ENCODE measurements at regions not wholly inside any gene's neighbourhood (a gene's known extent, or its start where the extent isn't known, plus 50 kb on each side); places are given as distances from the start of the nearest gene placed in this dataset.

DNA sequence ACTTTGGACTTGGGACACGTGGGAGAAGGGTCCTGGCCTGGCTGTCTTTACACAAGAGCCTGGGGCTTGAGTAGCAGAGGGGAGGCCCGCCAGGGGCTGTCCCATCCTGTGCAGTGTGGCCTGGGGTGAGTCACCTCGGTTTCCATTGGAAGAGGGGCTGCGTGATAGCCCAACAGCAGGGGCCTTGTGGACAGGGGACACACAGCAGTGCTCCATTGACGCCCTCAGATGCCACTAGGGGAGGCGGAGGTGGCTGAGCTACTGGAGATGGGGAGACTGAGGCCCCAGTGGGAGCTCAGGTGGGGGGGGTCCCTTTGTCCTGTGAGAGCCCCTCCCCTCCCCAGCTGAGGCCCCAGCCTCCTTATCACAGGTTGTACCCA is 50.0 kb upstream of the RNU6ATAC start:
- intact Hi-C loops (cut with micrococcal nuclease), result no loop called here
- Mint-ChIP-seq H3K27ac (no peak overlapping the region), H3K27me3 (no peaks in the 10 kb centered on the region), H3K36me3 (no peaks in the 10 kb centered on the region), H3K4me1 (no peaks in the 10 kb centered on the region), H3K9me3 (peaks cover 0 to 10% (median 0%) of the 10 kb centered on the region in 8 donors), H3K4me3 (no peak overlapping the region)
- H3K9me3 ChIP-seq (ENCODE audit: control insufficient read depth in 1 of 2, low read length in 2 of 2), result no peaks in the 10 kb centered on the region
- no peaks in the 10 kb centered on the region for H3K4me1 ChIP-seq (ENCODE audit: insufficient read depth, low read length)
- H3K27ac ChIP-seq (ENCODE audit: low read depth, low read length), result no peak overlapping the region
- H3K36me3 ChIP-seq (ENCODE audit: insufficient read depth, low read length), result no peaks in the 10 kb centered on the region
- ChIA-PET POLR2A (ENCODE audit: partially characterized antibody) (no interaction called here), CTCF (ENCODE audit: partially characterized antibody) (interaction anchor here (4.8 kb wide), 1 partner anchor 44 kb away, joined by 21 read pairs; no protein-coding TSS in a partner anchor)
- no peaks in the 10 kb centered on the region for H3K27me3 ChIP-seq (ENCODE audit: insufficient read depth, low read length)
- H3K4me3 ChIP-seq (ENCODE audit: low read length in 2 of 2), result no peak overlapping the region
- no peak for DNase-seq

DNA sequence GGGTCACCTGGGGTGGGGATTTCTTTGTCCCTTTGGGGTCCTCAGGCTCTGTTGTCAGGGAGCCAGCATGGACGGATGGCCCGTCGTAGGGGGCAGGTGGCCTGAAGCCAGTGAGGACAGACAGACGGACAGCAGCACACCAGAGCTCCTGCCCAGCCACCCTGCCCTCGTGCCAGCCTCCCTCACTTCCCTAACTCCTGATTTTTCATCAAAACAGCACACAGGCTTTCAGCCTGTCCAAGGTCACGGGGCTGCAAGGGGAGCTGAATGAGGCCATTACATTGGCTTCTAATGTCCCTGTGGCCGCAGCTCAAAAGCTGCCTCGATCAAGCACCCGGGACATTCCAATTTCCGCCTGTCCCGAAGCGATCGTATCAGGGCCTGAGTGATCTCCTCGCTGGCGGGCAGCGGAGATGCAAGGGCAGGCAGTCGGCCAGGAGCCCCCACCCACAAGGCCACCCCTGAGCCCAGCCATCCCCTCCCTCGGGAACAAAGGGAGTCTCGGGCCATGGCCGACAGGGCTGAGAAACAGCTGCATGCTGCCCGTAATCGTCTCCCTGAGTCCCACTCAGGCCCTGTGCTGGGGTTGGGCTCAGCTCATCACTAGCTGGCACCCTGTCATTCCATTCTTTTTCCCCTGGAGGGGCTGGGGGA is 50.5 kb upstream of the RNU6ATAC start:
- DNase-seq, result no peak
- no peak overlapping the region for H3K4me3 ChIP-seq (ENCODE audit: low read length in 2 of 2)
- Mint-ChIP-seq H3K9me3 (peaks cover 0 to 10% (median 0%) of the 10 kb centered on the region in 8 donors), H3K27ac (no peak overlapping the region), H3K4me3 (no peak overlapping the region), H3K36me3 (no peaks in the 10 kb centered on the region), H3K27me3 (no peaks in the 10 kb centered on the region), H3K4me1 (no peaks in the 10 kb centered on the region)
- no peaks in the 10 kb centered on the region for H3K4me1 ChIP-seq (ENCODE audit: insufficient read depth, low read length)
- H3K9me3 ChIP-seq (ENCODE audit: control insufficient read depth in 1 of 2, low read length in 2 of 2), result no peaks in the 10 kb centered on the region
- CTCF ChIA-PET (ENCODE audit: partially characterized antibody), result interaction anchor here (4.8 kb wide), 1 partner anchor 44 kb away, joined by 21 read pairs; no protein-coding TSS in a partner anchor
- intact Hi-C loops (cut with micrococcal nuclease), result no loop called here
- H3K36me3 ChIP-seq (ENCODE audit: insufficient read depth, low read length), result no peaks in the 10 kb centered on the region
- POLR2A ChIA-PET (ENCODE audit: partially characterized antibody), result no interaction called here
- H3K27me3 ChIP-seq (ENCODE audit: insufficient read depth, low read length), result no peaks in the 10 kb centered on the region
- H3K27ac ChIP-seq (ENCODE audit: low read depth, low read length), result no peak overlapping the region

DNA sequence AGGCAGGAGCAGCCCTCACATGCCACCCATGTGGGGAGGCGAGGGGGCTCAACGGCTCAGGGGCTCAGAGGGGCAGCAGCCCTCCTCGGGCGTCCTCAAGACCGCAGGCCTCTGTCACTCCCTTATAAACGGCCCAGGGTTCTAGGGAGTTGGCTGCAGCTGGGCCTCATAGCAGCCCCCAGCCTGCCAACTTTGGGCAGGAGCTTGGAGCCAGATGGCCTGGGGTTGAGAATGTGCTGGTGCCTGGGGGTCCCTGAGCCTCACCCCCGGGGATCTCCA is 51.0 kb upstream of the RNU6ATAC start:
- no peaks in the 10 kb centered on the region for H3K27me3 Mint-ChIP-seq
- no peak overlapping the region for H3K4me3 Mint-ChIP-seq
- POLR2A ChIA-PET (ENCODE audit: partially characterized antibody), result no interaction called here
- H3K9me3 ChIP-seq (ENCODE audit: control insufficient read depth in 1 of 2, low read length in 2 of 2), result no peaks in the 10 kb centered on the region
- H3K4me1 ChIP-seq (ENCODE audit: insufficient read depth, low read length), result no peaks in the 10 kb centered on the region
- no peaks in the 10 kb centered on the region for H3K27me3 ChIP-seq (ENCODE audit: insufficient read depth, low read length)
- H3K27ac Mint-ChIP-seq, result no peak overlapping the region
- H3K36me3 ChIP-seq (ENCODE audit: insufficient read depth, low read length), result no peaks in the 10 kb centered on the region
- no peaks in the 10 kb centered on the region for H3K36me3 Mint-ChIP-seq
- no peak overlapping the region for H3K27ac ChIP-seq (ENCODE audit: low read depth, low read length)
- H3K4me1 Mint-ChIP-seq, result no peaks in the 10 kb centered on the region
- H3K9me3 Mint-ChIP-seq, result peaks cover 0 to 10% (median 0%) of the 10 kb centered on the region in 8 donors
- CTCF ChIA-PET (ENCODE audit: partially characterized antibody), result interaction anchor here (4.8 kb wide), 1 partner anchor 45 kb away, joined by 21 read pairs; no protein-coding TSS in a partner anchor
- intact Hi-C loops (cut with micrococcal nuclease), result no loop called here
- DNase-seq, result no peak
- no peak overlapping the region for H3K4me3 ChIP-seq (ENCODE audit: low read length in 2 of 2)

DNA sequence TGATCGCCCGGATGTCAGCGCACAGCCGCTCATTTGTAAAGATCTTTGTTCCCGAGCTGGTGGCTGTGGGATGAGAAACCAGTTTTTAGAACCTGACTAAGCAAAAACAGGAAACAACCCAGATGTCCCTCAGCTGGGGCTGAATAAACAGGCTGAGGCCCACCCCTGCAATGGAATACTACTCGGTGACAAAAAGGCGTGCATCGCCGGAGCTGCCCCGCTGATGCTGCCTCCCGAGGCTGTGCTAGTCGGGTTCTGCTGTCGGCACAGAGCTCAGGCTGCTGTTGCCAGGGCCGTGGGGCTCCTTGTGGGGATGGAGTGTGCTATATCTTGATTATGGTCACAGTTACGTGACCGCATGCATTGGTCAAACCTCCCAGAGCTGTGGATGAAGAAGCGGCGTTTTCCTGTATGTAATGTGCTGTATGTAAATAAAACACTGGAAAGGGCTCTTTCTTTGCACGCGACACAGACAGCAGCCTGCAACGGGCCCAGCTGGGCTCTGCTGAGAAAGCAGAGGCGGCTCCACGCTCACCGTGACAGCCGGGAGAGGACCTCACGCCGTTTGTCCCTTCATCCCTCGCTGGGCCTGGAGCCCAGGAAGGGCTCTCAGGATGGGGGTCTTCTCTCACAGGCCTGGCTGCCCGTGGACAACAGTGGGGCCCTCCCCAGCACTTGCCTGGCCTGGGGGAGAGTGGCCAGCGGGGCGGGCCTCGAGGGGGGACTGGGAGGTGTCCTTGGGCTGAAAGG is 51.5 kb upstream of the RNU6ATAC start:
- Mint-ChIP-seq H3K27me3 (no peaks in the 10 kb centered on the region), H3K27ac (no peak overlapping the region), H3K36me3 (no peaks in the 10 kb centered on the region), H3K9me3 (peaks cover 0 to 10% (median 0%) of the 10 kb centered on the region in 8 donors), H3K4me3 (no peak overlapping the region), H3K4me1 (no peaks in the 10 kb centered on the region)
- H3K4me3 ChIP-seq (ENCODE audit: low read length in 2 of 2), result no peak overlapping the region
- ChIA-PET POLR2A (ENCODE audit: partially characterized antibody) (no interaction called here), CTCF (ENCODE audit: partially characterized antibody) (interaction anchor here (4.8 kb wide), 1 partner anchor 45 kb away, joined by 21 read pairs; no protein-coding TSS in a partner anchor)
- H3K36me3 ChIP-seq (ENCODE audit: insufficient read depth, low read length), result no peaks in the 10 kb centered on the region
- no peaks in the 10 kb centered on the region for H3K27me3 ChIP-seq (ENCODE audit: insufficient read depth, low read length)
- intact Hi-C loops (cut with micrococcal nuclease), result no loop called here
- H3K9me3 ChIP-seq (ENCODE audit: control insufficient read depth in 1 of 2, low read length in 2 of 2), result no peaks in the 10 kb centered on the region
- no peak for DNase-seq
- no peaks in the 10 kb centered on the region for H3K4me1 ChIP-seq (ENCODE audit: insufficient read depth, low read length)
- no peak overlapping the region for H3K27ac ChIP-seq (ENCODE audit: low read depth, low read length)

DNA sequence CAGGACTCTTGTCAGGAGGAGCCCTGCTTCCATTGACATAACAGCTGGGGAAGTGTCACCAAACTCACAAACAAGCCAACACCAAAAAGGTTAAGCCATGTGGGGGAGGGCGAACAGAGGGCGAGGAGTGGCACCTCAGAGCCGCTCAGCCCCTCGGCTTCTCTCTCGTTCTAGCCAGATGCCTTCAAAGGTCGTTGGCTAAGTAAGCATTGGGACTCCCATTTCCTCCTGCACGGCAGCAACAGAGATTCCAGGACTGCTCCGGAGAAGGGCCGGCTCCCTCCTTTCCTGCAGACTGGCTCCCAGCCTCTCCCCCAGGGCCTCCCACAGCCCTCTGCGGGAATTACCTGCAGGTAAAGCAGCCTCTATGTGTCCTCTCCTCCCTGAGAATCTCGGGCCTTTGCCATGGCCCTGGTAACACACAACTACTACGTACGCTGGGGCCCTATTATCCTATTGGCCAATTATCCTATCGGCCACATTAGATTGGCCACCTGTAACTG is 52.1 kb upstream of the RNU6ATAC start:
- H3K9me3 Mint-ChIP-seq, result peaks cover 0 to 10% (median 0%) of the 10 kb centered on the region in 8 donors
- intact Hi-C loops (cut with micrococcal nuclease), result no loop called here
- H3K9me3 ChIP-seq (ENCODE audit: control insufficient read depth in 1 of 2, low read length in 2 of 2), result no peaks in the 10 kb centered on the region
- H3K27me3 Mint-ChIP-seq, result no peaks in the 10 kb centered on the region
- no peak overlapping the region for H3K27ac Mint-ChIP-seq
- no peaks in the 10 kb centered on the region for H3K36me3 Mint-ChIP-seq
- no peaks in the 10 kb centered on the region for H3K4me1 ChIP-seq (ENCODE audit: insufficient read depth, low read length)
- CTCF ChIA-PET (ENCODE audit: partially characterized antibody), result interaction anchor here (4.8 kb wide), 1 partner anchor 46 kb away, joined by 21 read pairs; no protein-coding TSS in a partner anchor
- no peak for DNase-seq
- no peaks in the 10 kb centered on the region for H3K4me1 Mint-ChIP-seq
- H3K4me3 ChIP-seq (ENCODE audit: low read length in 2 of 2), result no peak overlapping the region
- no peak overlapping the region for H3K4me3 Mint-ChIP-seq
- POLR2A ChIA-PET (ENCODE audit: partially characterized antibody), result no interaction called here
- H3K27me3 ChIP-seq (ENCODE audit: insufficient read depth, low read length), result no peaks in the 10 kb centered on the region
- no peaks in the 10 kb centered on the region for H3K36me3 ChIP-seq (ENCODE audit: insufficient read depth, low read length)
- no peak overlapping the region for H3K27ac ChIP-seq (ENCODE audit: low read depth, low read length)

DNA sequence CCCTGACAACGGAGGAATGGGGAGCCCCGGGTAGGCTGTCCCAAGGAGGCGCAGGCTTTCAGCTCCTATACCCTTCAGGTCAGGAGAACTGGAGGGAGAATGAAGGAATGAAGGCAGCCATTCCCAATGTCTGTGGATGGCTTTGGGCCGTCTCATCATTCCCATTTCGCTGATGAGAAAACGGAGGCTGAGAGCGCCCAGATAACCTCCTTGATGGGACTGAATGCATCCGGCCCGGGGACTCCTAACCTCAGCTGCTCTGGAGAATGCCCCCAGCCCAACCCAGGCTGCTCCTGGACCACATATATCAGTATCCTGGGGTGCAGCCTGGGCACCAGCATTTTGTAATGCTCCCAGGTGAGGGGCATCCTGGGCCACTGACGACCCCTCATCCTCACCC is 52.6 kb upstream of the RNU6ATAC start:
- Mint-ChIP-seq H3K36me3 (no peaks in the 10 kb centered on the region), H3K4me3 (no peak overlapping the region), H3K4me1 (no peaks in the 10 kb centered on the region), H3K27ac (no peak overlapping the region), H3K9me3 (peaks cover 0 to 10% (median 0%) of the 10 kb centered on the region in 8 donors), H3K27me3 (no peaks in the 10 kb centered on the region)
- no peak for DNase-seq
- Histone ChIP-seq H3K4me1 (ENCODE audit: insufficient read depth, low read length) (no peaks in the 10 kb centered on the region), H3K27ac (ENCODE audit: low read depth, low read length) (no peak overlapping the region), H3K4me3 (ENCODE audit: low read length in 2 of 2) (no peak overlapping the region), H3K9me3 (ENCODE audit: control insufficient read depth in 1 of 2, low read length in 2 of 2) (no peaks in the 10 kb centered on the region), H3K36me3 (ENCODE audit: insufficient read depth, low read length) (no peaks in the 10 kb centered on the region), H3K27me3 (ENCODE audit: insufficient read depth, low read length) (no peaks in the 10 kb centered on the region)
- ChIA-PET POLR2A (ENCODE audit: partially characterized antibody) (interaction anchor here (1.5 kb wide), 1 partner anchor 46 kb away, joined by 5 read pairs; no protein-coding TSS in a partner anchor), CTCF (ENCODE audit: partially characterized antibody) (interaction anchor here (4.8 kb wide), 1 partner anchor 46 kb away, joined by 21 read pairs; no protein-coding TSS in a partner anchor)
- intact Hi-C loops (cut with micrococcal nuclease), result loop anchor here (1.0 kb wide), 1 partner anchor 47 kb away; no protein-coding TSS in a partner anchor

DNA sequence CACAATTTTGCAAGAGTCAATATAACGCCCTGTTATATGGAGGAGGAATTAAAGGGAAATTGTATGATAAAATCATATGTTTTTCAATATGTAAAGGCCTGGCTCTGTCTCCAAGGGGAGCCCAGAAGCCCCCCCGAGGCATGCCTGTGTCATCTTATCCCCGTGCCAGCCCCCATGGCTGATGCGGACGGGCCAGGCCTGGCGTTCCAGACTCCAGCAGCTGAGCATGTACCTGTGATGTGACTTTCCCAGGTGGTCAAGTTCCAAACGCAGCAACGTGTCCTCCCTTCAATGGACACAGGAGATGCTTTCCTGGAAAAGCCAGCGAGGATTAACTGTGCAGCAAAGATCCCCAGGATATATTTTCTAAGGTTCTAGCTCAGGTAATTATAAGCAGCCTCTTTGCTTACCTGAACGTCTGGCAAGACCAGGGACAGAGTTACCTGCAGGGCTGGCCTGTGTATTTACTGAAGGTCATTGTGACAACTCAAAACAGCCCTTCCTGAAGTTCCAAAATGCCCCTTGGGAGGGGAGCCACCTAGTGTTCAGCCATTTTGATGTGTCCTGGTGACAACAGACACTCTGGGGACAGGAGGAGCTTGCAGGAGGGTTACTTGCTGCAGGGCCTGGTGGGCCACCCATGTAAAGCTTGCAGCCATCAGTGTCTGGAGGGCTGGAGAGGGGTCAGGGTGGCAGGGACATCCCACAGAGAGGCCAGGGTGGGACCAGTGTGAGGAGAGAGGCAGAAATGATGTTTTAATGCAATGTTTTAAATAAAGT is 53.3 kb upstream of the RNU6ATAC start:
- H3K4me3 ChIP-seq (ENCODE audit: low read length in 2 of 2), result no peak overlapping the region
- intact Hi-C loops (cut with micrococcal nuclease), result loop anchor here (1.0 kb wide), 1 partner anchor 47 kb away; no protein-coding TSS in a partner anchor
- Mint-ChIP-seq H3K36me3 (no peaks in the 10 kb centered on the region), H3K4me3 (no peak overlapping the region), H3K27me3 (no peaks in the 10 kb centered on the region), H3K27ac (peak overlapping the region in 1 of 7 donors; percentile 47), H3K4me1 (no peaks in the 10 kb centered on the region), H3K9me3 (peaks cover 0 to 6% (median 0%) of the 10 kb centered on the region in 8 donors)
- DNase-seq, result no peak
- no peaks in the 10 kb centered on the region for H3K4me1 ChIP-seq (ENCODE audit: insufficient read depth, low read length)
- no peak overlapping the region for H3K27ac ChIP-seq (ENCODE audit: low read depth, low read length)
- H3K9me3 ChIP-seq (ENCODE audit: control insufficient read depth in 1 of 2, low read length in 2 of 2), result no peaks in the 10 kb centered on the region
- H3K27me3 ChIP-seq (ENCODE audit: insufficient read depth, low read length), result no peaks in the 10 kb centered on the region
- ChIA-PET POLR2A (ENCODE audit: partially characterized antibody) (interaction anchor here (1.5 kb wide), 1 partner anchor 47 kb away, joined by 5 read pairs; no protein-coding TSS in a partner anchor), CTCF (ENCODE audit: partially characterized antibody) (interaction anchor here (4.8 kb wide), 1 partner anchor 47 kb away, joined by 21 read pairs; no protein-coding TSS in a partner anchor)
- no peaks in the 10 kb centered on the region for H3K36me3 ChIP-seq (ENCODE audit: insufficient read depth, low read length)

Data from CD4-positive, alpha-beta memory T cell (primary cell).